Right atrium auricular region (tissue), 2 donors: ENCODE measurements at regions not wholly inside any gene's neighbourhood (a gene's known extent, or its start where the extent isn't known, plus 50 kb on each side); places are given as distances from the start of the nearest gene placed in this dataset.

ENCODE experiments used
- DNase-seq: peaks from one replicate; pipeline ENCODE4 v3.0.0-alpha.2; 2019; ENCODE audit warnings: low spot score
- H3K27ac ChIP-seq, 2 donors: fragments of 200-600 bp; sonication (generic); 1 replicate in 1 of 2; 2 replicates in 1 of 2; pipeline ENCODE4 v1.5.1; 2016 to 2019
- H3K27me3 ChIP-seq, 2 donors: fragments of 200-600 bp; sonication (generic); one replicate each; pipeline versions ENCODE4 v1.5.1 to v1.6.0; 2017 to 2019
- H3K36me3 ChIP-seq: fragments of 200-600 bp; sonication (generic); one replicate; pipeline ENCODE4 v1.5.1; 2016
- H3K4me1 ChIP-seq, 2 donors: fragments of 200-600 bp; sonication (generic); one replicate each; pipeline versions ENCODE4 v1.5.1 to v1.6.0; 2017 to 2019
- H3K4me3 ChIP-seq, 2 donors: fragments of 200-600 bp; sonication (generic); 1 replicate in 1 of 2; 2 replicates in 1 of 2; pipeline ENCODE4 v1.5.1; 2017 to 2019; ENCODE audit warnings: mild to moderate bottlenecking in 1 of 2, moderate library complexity in 1 of 2
- H3K9me3 ChIP-seq, 2 donors: fragments of 200-600 bp; sonication (generic); one replicate each; pipeline ENCODE4 v1.5.1; 2019
- CTCF ChIP-seq, 2 donors: fragments of 200-600 bp; sonication (generic); IDR thresholded peaks; one replicate each; pipeline ENCODE4 v1.5.1; 2019; ENCODE audit warnings: antibody characterized with exemption in 2 of 2

- Histone ChIP-seq H3K4me3 (peak overlapping the region; percentile 24 to 46), H3K27ac (peak overlapping the region; percentile 69 to 76), H3K4me1 (peaks cover 0 to 33% of the 10 kb centered on the region in 2 donors), H3K27me3 (no peaks in the 10 kb centered on the region), H3K36me3 (no peaks in the 10 kb centered on the region), H3K9me3 (no peaks in the 10 kb centered on the region)
- TF ChIP-seq CTCF (IDR thresholded peaks at IDR 0.05), result no peak
- peak; percentile 94 for DNase-seq
Observed at GRCh38 chr3:194003114-194004057, 132.6 kb upstream of the HES1 start.

- Histone ChIP-seq H3K27ac (no peak overlapping the region), H3K4me3 (no peak overlapping the region), H3K4me1 (peaks cover 0 to 33% of the 10 kb centered on the region in 2 donors), H3K27me3 (peaks cover 0 to 4% of the 10 kb centered on the region in 2 donors), H3K36me3 (no peaks in the 10 kb centered on the region), H3K9me3 (no peaks in the 10 kb centered on the region)
- DNase-seq, result no peak
- no peak for TF ChIP-seq CTCF (IDR thresholded peaks at IDR 0.05)
Observed at GRCh38 chr3:194005930-194006501, 129.9 kb upstream of the HES1 start.

DNA sequence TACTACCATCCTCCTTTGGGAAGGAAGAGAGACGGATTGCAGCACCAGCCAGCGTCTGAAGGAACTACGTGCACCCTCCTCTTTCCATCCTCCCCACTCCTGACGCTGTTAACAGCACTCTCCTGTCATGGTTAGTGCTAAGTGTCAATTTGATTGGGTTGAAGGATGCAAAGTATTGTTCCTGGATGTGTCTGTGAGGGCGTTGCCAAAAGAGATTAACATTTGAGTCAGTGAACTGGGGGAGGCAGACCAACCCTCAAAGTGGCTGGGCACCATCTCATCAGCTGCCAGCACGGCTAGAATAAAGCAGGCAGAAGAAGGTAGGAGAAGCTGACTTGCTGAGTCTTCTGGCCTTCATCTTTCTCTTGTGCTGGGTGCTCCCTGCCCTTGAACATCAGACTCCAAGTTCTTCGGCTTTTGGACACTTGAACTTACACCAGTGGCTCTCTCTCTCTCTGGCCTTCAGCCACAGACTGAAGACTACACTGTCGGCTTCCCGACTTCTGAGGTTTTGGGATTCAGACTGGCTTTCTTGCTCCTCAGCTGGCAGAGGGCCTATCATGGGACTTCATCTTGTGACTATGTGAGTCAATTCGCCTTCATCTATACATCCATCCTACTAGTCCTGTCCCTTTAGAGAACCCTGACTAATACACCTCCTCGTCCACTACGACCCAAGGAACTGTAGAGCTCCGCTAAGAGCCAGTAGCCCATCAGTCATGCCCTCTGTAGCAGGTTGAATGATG is 128.2 kb upstream of the HES1 start:
- H3K4me1 ChIP-seq, result peaks cover 0 to 26% of the 10 kb centered on the region in 2 donors
- no peak for TF ChIP-seq CTCF (IDR thresholded peaks at IDR 0.05)
- peaks cover 0 to 4% of the 10 kb centered on the region in 2 donors for H3K27me3 ChIP-seq
- H3K27ac ChIP-seq, result no peak overlapping the region
- no peak for DNase-seq
- H3K4me3 ChIP-seq, result no peak overlapping the region
- no peaks in the 10 kb centered on the region for H3K9me3 ChIP-seq
- H3K36me3 ChIP-seq, result no peaks in the 10 kb centered on the region

- no peaks in the 10 kb centered on the region for H3K36me3 ChIP-seq
- peaks cover 0 to 15% of the 10 kb centered on the region in 2 donors for H3K4me1 ChIP-seq
- no peak for TF ChIP-seq CTCF (IDR thresholded peaks at IDR 0.05)
- H3K27ac ChIP-seq, result no peak overlapping the region
- H3K9me3 ChIP-seq, result no peaks in the 10 kb centered on the region
- peaks cover 0 to 4% of the 10 kb centered on the region in 2 donors for H3K27me3 ChIP-seq
- no peak overlapping the region for H3K4me3 ChIP-seq
- DNase-seq, result no peak
Observed at GRCh38 chr3:194009019-194009418, 126.9 kb upstream of the HES1 start.

DNA sequence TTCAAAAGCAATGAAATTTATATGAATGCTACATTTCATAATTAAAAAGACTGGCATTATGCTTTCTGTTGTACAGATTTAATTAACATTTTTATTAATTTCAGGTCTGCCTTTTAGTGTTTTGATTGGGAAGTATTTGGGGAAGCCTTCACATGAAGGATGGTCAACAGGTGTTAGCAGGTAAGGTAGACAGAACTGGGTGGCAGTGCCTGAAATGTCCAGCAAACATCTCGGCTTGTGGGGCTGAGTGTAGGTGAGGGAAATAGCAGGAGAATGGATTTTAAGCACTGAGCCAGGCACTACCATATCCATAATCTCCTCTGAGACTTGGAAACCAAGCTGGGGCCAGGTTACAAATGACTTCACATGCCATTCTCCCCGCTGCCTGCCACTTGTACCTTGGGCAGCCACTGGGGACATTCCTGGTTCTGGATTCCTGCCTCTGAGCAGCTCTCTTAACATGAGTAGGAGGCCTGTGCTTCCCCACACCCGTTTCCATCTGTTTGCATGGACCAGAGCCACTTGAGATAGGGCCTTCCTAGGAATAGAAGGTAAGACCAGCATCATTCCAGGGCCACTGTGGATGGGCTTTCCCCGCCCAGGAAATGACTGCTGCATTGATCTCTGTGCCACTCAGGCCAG is 125.9 kb upstream of the HES1 start:
- H3K4me1 ChIP-seq, result peaks cover 0 to 5% of the 10 kb centered on the region in 2 donors

More for the DNA sequence above, 125.9 kb upstream of the HES1 start:
- Histone ChIP-seq H3K9me3 (no peaks in the 10 kb centered on the region), H3K36me3 (no peaks in the 10 kb centered on the region), H3K27ac (no peak overlapping the region), H3K4me3 (no peak overlapping the region), H3K27me3 (peaks cover 0 to 4% of the 10 kb centered on the region in 2 donors)
- no peak for DNase-seq
- TF ChIP-seq CTCF (IDR thresholded peaks at IDR 0.05), result no peak
